OCI-LY7 (cell line): ENCODE measurements at regions not wholly inside any gene's neighbourhood (a gene's known extent, or its start where the extent isn't known, plus 50 kb on each side); places are given as distances from the start of the nearest gene placed in this dataset.

Experiments used
- EZH2phosphoT487 ChIP-seq: fragments of 200-600 bp; sonication (generic); IDR thresholded peaks from 2 replicates; pipeline ENCODE4 v1.6.1; 2018; ENCODE audit warnings: low read depth, borderline replicate concordance, mild to moderate bottlenecking, mixed run types, antibody characterized with exemption, low read length, moderate library complexity, mixed read lengths
- TF ChIP-seq, protein P1 (sequence below): fragments of 200-600 bp; sonication (generic); conservative IDR thresholded peaks from 2 replicates; pipeline ENCODE4 v1.5.1; 2014; ENCODE audit warnings: mild to moderate bottlenecking, antibody characterized with exemption, low read length, moderate library complexity, mixed read lengths

DNA sequence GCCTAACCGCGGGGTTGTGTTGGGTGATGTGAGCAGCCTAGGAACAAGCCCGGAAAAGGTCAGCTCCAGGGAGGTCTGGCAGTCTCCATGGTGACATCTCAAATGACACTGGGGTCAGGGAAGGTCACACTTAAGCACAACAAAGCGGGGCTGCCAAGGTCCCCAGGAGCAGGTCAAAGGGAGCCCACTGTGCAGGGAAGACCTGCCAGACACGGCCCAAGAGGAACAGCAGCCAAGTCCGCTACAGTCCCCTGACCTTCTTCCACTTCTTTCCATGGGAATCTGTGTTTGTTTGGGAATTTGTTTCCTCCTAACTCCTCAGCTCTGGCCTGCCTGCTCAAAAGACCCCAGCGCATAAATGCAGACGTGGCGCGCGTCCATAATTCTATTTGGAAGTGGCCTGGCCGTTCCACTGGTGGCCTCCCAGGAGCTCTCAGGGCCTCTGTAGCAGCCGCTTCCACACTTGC lies 232.1 kb upstream of the COPS8 start:
- TF ChIP-seq, protein P1, sequence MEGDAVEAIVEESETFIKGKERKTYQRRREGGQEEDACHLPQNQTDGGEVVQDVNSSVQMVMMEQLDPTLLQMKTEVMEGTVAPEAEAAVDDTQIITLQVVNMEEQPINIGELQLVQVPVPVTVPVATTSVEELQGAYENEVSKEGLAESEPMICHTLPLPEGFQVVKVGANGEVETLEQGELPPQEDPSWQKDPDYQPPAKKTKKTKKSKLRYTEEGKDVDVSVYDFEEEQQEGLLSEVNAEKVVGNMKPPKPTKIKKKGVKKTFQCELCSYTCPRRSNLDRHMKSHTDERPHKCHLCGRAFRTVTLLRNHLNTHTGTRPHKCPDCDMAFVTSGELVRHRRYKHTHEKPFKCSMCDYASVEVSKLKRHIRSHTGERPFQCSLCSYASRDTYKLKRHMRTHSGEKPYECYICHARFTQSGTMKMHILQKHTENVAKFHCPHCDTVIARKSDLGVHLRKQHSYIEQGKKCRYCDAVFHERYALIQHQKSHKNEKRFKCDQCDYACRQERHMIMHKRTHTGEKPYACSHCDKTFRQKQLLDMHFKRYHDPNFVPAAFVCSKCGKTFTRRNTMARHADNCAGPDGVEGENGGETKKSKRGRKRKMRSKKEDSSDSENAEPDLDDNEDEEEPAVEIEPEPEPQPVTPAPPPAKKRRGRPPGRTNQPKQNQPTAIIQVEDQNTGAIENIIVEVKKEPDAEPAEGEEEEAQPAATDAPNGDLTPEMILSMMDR: no peak
- TF ChIP-seq EZH2phosphoT487: no peak
